AG08395 (cell line): ENCODE measurements at regions not wholly inside any gene's neighbourhood (a gene's known extent, or its start where the extent isn't known, plus 50 kb on each side); places are given as distances from the start of the nearest gene placed in this dataset.

Experiments used
- DNase-seq: peaks from one replicate; pipeline ENCODE4 v3.0.0; 2012; ENCODE audit warnings: mixed read lengths, low spot score

- no peak for DNase-seq
Measured at GRCh38 chr4:67234296-67234695, 311.0 kb downstream of the CENPC start.

- no peak for DNase-seq
Measured at GRCh38 chr4:67229148-67229547, 316.2 kb downstream of the CENPC start.

GRCh38 chr4:67220861-67221260 is 324.4 kb downstream of the CENPC start:
- DNase-seq = no peak

- no peak for DNase-seq
Measured at GRCh38 chr4:67218883-67219282, 326.4 kb downstream of the CENPC start.

GRCh38 chr4:67207941-67208441 is 337.3 kb downstream of the CENPC start:
- no peak for DNase-seq

GRCh38 chr4:67204441-67204840 is 340.9 kb downstream of the CENPC start:
- DNase-seq = no peak

- no peak for DNase-seq
Measured at GRCh38 chr4:67201334-67201733, 344.0 kb downstream of the CENPC start.

GRCh38 chr4:67198727-67199126 is 346.6 kb downstream of the CENPC start:
- DNase-seq = no peak

- no peak for DNase-seq
Measured at GRCh38 chr4:67167849-67168248, 377.5 kb downstream of the CENPC start.

GRCh38 chr4:67162690-67163089 is 382.6 kb downstream of the CENPC start:
- DNase-seq = no peak

- DNase-seq = no peak
Measured at GRCh38 chr4:67161311-67161710, 384.0 kb downstream of the CENPC start.

- DNase-seq = no peak
Measured at GRCh38 chr4:67160394-67160793, 384.9 kb downstream of the CENPC start.

- DNase-seq = no peak
Measured at GRCh38 chr4:67158666-67159065, 386.6 kb downstream of the CENPC start.

- no peak for DNase-seq
Measured at GRCh38 chr4:67152976-67153375, 392.3 kb downstream of the CENPC start.

GRCh38 chr4:67151376-67152343 is 393.6 kb downstream of the CENPC start:
- no peak for DNase-seq

GRCh38 chr4:67141586-67141985 is 403.7 kb downstream of the CENPC start:
- no peak for DNase-seq

- no peak for DNase-seq
Measured at GRCh38 chr4:67134616-67135015, 410.7 kb downstream of the CENPC start.

GRCh38 chr4:67133162-67133561 is 412.1 kb downstream of the CENPC start:
- no peak for DNase-seq

GRCh38 chr4:67131224-67131623 is 414.1 kb downstream of the CENPC start:
- no peak for DNase-seq

GRCh38 chr4:67130411-67130810 is 414.9 kb downstream of the CENPC start:
- DNase-seq = no peak

GRCh38 chr4:67126570-67126969 is 418.7 kb downstream of the CENPC start:
- no peak for DNase-seq

GRCh38 chr4:67125636-67126514 is 419.4 kb downstream of the CENPC start:
- DNase-seq = no peak

- no peak for DNase-seq
Measured at GRCh38 chr4:67124716-67125115, 420.6 kb downstream of the CENPC start.
